ENCODE measurements at regions not wholly inside any gene's neighbourhood (a gene's known extent, or its start where the extent isn't known, plus 50 kb on each side); places are given as distances from the start of the nearest gene placed in this dataset.

- Histone ChIP-seq H3F3A (ENCODE audit: low read depth) (no peaks in the 10 kb centered on the region), H3K9me2 (replicated peaks; ENCODE audit: low read depth, low read length) (no peaks in the 10 kb centered on the region), H3K36me3 (ENCODE audit: insufficient read depth, low read length) (no peaks in the 10 kb centered on the region), H3K4me2 (ENCODE audit: low read depth, low read length, poor library complexity, severe bottlenecking) (no peak overlapping the region), H3K4me3 (ENCODE audit: low read length, poor library complexity, severe bottlenecking) (no peak overlapping the region), H3K9me3 (ENCODE audit: insufficient read depth, low read depth, low read length) (no peaks in the 10 kb centered on the region), H3K79me2 (ENCODE audit: insufficient read depth, low read length) (no peaks in the 10 kb centered on the region), H2AFZ (ENCODE audit: low read length) (no peak overlapping the region), H3K27me3 (ENCODE audit: insufficient read depth, low read length, poor library complexity, severe bottlenecking) (no peaks in the 10 kb centered on the region), H3K9ac (ENCODE audit: low read depth, low read length, poor library complexity, severe bottlenecking) (no peak overlapping the region), H3K4me1 (ENCODE audit: insufficient read depth, low read length, poor library complexity, severe bottlenecking) (no peaks in the 10 kb centered on the region), H4K20me1 (ENCODE audit: insufficient read depth, low read length, poor library complexity, severe bottlenecking) (no peaks in the 10 kb centered on the region)
- TF ChIP-seq EZH2phosphoT487 (IDR thresholded peaks at IDR 0.05; ENCODE audit: borderline replicate concordance) (no peak), CTCF (conservative IDR thresholded peaks at IDR 0.05; ENCODE audit: low read length) (no peak)
Measured at GRCh38 chr10:29804025-29804852, 169.5 kb upstream of the SVIL start.

GRCh38 chr10:29802171-29802570, 167.4 kb upstream of the SVIL start:
- Histone ChIP-seq H3F3A (ENCODE audit: low read depth) (no peaks in the 10 kb centered on the region), H3K4me2 (ENCODE audit: low read depth, low read length, poor library complexity, severe bottlenecking) (no peak overlapping the region), H2AFZ (ENCODE audit: low read length) (no peak overlapping the region), H3K36me3 (ENCODE audit: insufficient read depth, low read length) (no peaks in the 10 kb centered on the region), H3K9me3 (ENCODE audit: insufficient read depth, low read depth, low read length) (no peaks in the 10 kb centered on the region), H3K27me3 (ENCODE audit: insufficient read depth, low read length, poor library complexity, severe bottlenecking) (no peaks in the 10 kb centered on the region), H3K4me1 (ENCODE audit: insufficient read depth, low read length, poor library complexity, severe bottlenecking) (no peaks in the 10 kb centered on the region), H3K9ac (ENCODE audit: low read depth, low read length, poor library complexity, severe bottlenecking) (no peak overlapping the region), H3K4me3 (ENCODE audit: low read length, poor library complexity, severe bottlenecking) (no peak overlapping the region), H3K9me2 (replicated peaks; ENCODE audit: low read depth, low read length) (no peaks in the 10 kb centered on the region), H4K20me1 (ENCODE audit: insufficient read depth, low read length, poor library complexity, severe bottlenecking) (no peaks in the 10 kb centered on the region), H3K79me2 (ENCODE audit: insufficient read depth, low read length) (no peaks in the 10 kb centered on the region)
- TF ChIP-seq CTCF (conservative IDR thresholded peaks at IDR 0.05; ENCODE audit: low read length): no peak

- H2AFZ ChIP-seq (ENCODE audit: low read length): no peak overlapping the region
- no peaks in the 10 kb centered on the region for H3F3A ChIP-seq (ENCODE audit: low read depth)
- H3K4me2 ChIP-seq (ENCODE audit: low read depth, low read length, poor library complexity, severe bottlenecking): no peak overlapping the region
- H3K4me1 ChIP-seq (ENCODE audit: insufficient read depth, low read length, poor library complexity, severe bottlenecking): no peaks in the 10 kb centered on the region
- H3K9me3 ChIP-seq (ENCODE audit: insufficient read depth, low read depth, low read length): no peaks in the 10 kb centered on the region
- H4K20me1 ChIP-seq (ENCODE audit: insufficient read depth, low read length, poor library complexity, severe bottlenecking): no peaks in the 10 kb centered on the region
- H3K4me3 ChIP-seq (ENCODE audit: low read length, poor library complexity, severe bottlenecking): no peak overlapping the region
- H3K79me2 ChIP-seq (ENCODE audit: insufficient read depth, low read length): no peaks in the 10 kb centered on the region
- H3K27me3 ChIP-seq (ENCODE audit: insufficient read depth, low read length, poor library complexity, severe bottlenecking): no peaks in the 10 kb centered on the region
- no peak for TF ChIP-seq CTCF (conservative IDR thresholded peaks at IDR 0.05; ENCODE audit: low read length)
- no peak for TF ChIP-seq EZH2phosphoT487 (IDR thresholded peaks at IDR 0.05; ENCODE audit: borderline replicate concordance)
- no peaks in the 10 kb centered on the region for H3K9me2 ChIP-seq (replicated peaks; ENCODE audit: low read depth, low read length)
- no peaks in the 10 kb centered on the region for H3K36me3 ChIP-seq (ENCODE audit: insufficient read depth, low read length)
- no peak overlapping the region for H3K9ac ChIP-seq (ENCODE audit: low read depth, low read length, poor library complexity, severe bottlenecking)
Measured at GRCh38 chr10:29798921-29799690, 164.3 kb upstream of the SVIL start.

Measured in Loucy (cell line).